ENCODE measurements at regions not wholly inside any gene's neighbourhood (a gene's known extent, or its start where the extent isn't known, plus 50 kb on each side); places are given as distances from the start of the nearest gene placed in this dataset.

DNA sequence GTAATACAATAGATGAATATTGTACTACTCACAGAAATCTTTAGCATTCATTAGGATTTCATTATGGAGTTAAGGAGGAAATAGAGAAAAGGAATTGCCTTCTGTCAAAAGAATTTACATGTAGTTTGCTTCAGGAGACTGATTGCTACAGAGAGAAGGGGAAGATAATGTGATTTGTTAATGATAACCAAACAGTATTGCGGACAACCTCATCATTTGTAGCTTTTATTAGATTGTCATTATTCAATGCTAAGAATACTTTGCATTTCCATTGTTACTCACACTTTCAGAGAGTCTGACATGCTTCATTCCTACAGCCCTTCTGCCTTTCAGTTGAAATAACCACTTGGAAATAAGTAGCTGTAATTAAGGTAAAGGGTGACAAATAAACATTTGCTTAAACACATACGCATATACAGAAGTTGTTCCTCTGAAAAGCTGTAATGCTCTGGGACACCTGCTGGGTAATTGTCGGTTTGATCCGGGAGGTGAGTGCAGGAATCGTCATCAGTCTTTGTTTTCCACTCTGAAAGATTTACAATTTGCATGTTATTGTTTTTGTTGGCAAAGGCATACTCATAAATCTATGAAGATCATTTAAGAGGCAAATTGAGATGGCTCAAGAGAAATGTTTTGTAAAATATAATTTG, 600.2 kb downstream of the TRHDE start:
- no peak for TF ChIP-seq RNF2 (IDR thresholded peaks at IDR 0.05; ENCODE audit: borderline replicate concordance, low read depth)
- TF ChIP-seq CTCF (IDR thresholded peaks at IDR 0.05), result no peak
- no peak for TF ChIP-seq MAX (IDR thresholded peaks at IDR 0.05)
- TF ChIP-seq POLR2AphosphoS2 (conservative IDR thresholded peaks at IDR 0.05; ENCODE audit: low read length), result no peak
- no peak for TF ChIP-seq POLR2A (IDR thresholded peaks at IDR 0.05; ENCODE audit: low read length)

Measured in A549 (cell line).